DOHH2 (cell line): ENCODE measurements at regions not wholly inside any gene's neighbourhood (a gene's known extent, or its start where the extent isn't known, plus 50 kb on each side); places are given as distances from the start of the nearest gene placed in this dataset.

Source experiments
- H3F3A ChIP-seq: fragments of 200-600 bp; sonication (generic), shearing (Covaris generic); 2 replicates; pipeline ENCODE4 v1.6.0; 2016; ENCODE audit warnings: antibody characterized with exemption, mild to moderate bottlenecking; ENCODE audit not compliant: control insufficient read depth, insufficient read depth
- H3K27ac ChIP-seq: fragments of 200-600 bp; sonication (generic); 2 replicates; pipeline ENCODE4 v1.5.1; 2014; ENCODE audit warnings: low read depth, mild to moderate bottlenecking, low read length, moderate library complexity
- H3K27me3 ChIP-seq: fragments of 200-600 bp; sonication (generic); 2 replicates; pipeline ENCODE4 v1.6.1; 2014; ENCODE audit warnings: mild to moderate bottlenecking, low read length, mixed read lengths; ENCODE audit not compliant: control insufficient read depth
- H3K36me3 ChIP-seq: fragments of 200-600 bp; sonication (generic); 2 replicates; pipeline ENCODE4 v1.6.1; 2014; ENCODE audit warnings: mild to moderate bottlenecking, low read length, moderate library complexity, mixed read lengths; ENCODE audit not compliant: control insufficient read depth
- H3K4me1 ChIP-seq: fragments of 200-600 bp; sonication (generic); 2 replicates; pipeline ENCODE4 v1.6.1; 2014; ENCODE audit warnings: mild to moderate bottlenecking, low read length, mixed read lengths; ENCODE audit not compliant: control insufficient read depth
- H3K4me2 ChIP-seq: fragments of 200-600 bp; sonication (generic); 2 replicates; pipeline ENCODE4 v1.6.0; 2014; ENCODE audit warnings: mild to moderate bottlenecking, low read length, moderate library complexity
- H3K4me3 ChIP-seq: fragments of 200-600 bp; sonication (generic); 2 replicates; pipeline ENCODE4 v1.5.1; 2014; ENCODE audit warnings: mild to moderate bottlenecking, low read length, mixed read lengths
- H3K79me2 ChIP-seq: fragments of 200-600 bp; sonication (generic); 2 replicates; pipeline ENCODE4 v1.6.1; 2014; ENCODE audit warnings: mild to moderate bottlenecking, low read length, mixed read lengths; ENCODE audit not compliant: control insufficient read depth
- H3K9me2 ChIP-seq: fragments of 200-600 bp; sonication (generic); replicated peaks from 2 replicates; pipeline ENCODE4 v1.6.1; 2014; ENCODE audit warnings: mild to moderate bottlenecking, low read length, mixed read lengths; ENCODE audit not compliant: control insufficient read depth
- H3K9me3 ChIP-seq: fragments of 200-600 bp; sonication (generic); 2 replicates; pipeline ENCODE4 v1.6.1; 2014; ENCODE audit warnings: antibody characterized with exemption, low read length, mixed read lengths; ENCODE audit not compliant: control insufficient read depth, insufficient read depth
- H4K20me1 ChIP-seq: fragments of 200-600 bp; sonication (generic); 2 replicates; pipeline ENCODE4 v1.6.0; 2014; ENCODE audit warnings: low read depth, mild to moderate bottlenecking, antibody characterized with exemption, low read length, moderate library complexity; ENCODE audit not compliant: control insufficient read depth, insufficient read depth
- CTCF ChIP-seq: fragments of 200-600 bp; sonication (generic); IDR thresholded peaks from one replicate; pipeline ENCODE4 v1.5.1; 2014; ENCODE audit warnings: antibody characterized with exemption, mild to moderate bottlenecking, low read depth, low read length; ENCODE audit not compliant: poor library complexity, severe bottlenecking
- EZH2phosphoT487 ChIP-seq: fragments of 200-600 bp; sonication (generic); IDR thresholded peaks from 2 replicates; pipeline ENCODE4 v1.6.1; 2017; ENCODE audit warnings: borderline replicate concordance, mild to moderate bottlenecking, antibody characterized with exemption, low read length, moderate library complexity, mixed read lengths

GRCh38 chr2:181120625-181121024, 140.2 kb downstream of the UBE2E3 start:
- H3F3A ChIP-seq = no peaks in the 10 kb centered on the region

GRCh38 chr2:181121996-181122395, 141.6 kb downstream of the UBE2E3 start:
- Histone ChIP-seq H3F3A (no peaks in the 10 kb centered on the region), H3K79me2 (no peaks in the 10 kb centered on the region), H3K9me3 (no peaks in the 10 kb centered on the region), H4K20me1 (no peaks in the 10 kb centered on the region), H3K27ac (no peak overlapping the region), H3K4me3 (no peak overlapping the region), H3K4me1 (no peaks in the 10 kb centered on the region), H3K4me2 (no peak overlapping the region), H3K9me2 (no peaks in the 10 kb centered on the region), H3K27me3 (no peaks in the 10 kb centered on the region), H3K36me3 (no peaks in the 10 kb centered on the region)
- TF ChIP-seq EZH2phosphoT487 (no peak), CTCF (no peak)

More at GRCh38 chr2:181120625-181121024, 140.2 kb downstream of the UBE2E3 start:
- no peaks in the 10 kb centered on the region for H4K20me1 ChIP-seq
- no peak overlapping the region for H3K4me3 ChIP-seq
- H3K4me1 ChIP-seq = no peaks in the 10 kb centered on the region
- H3K79me2 ChIP-seq = no peaks in the 10 kb centered on the region
- no peaks in the 10 kb centered on the region for H3K27me3 ChIP-seq
- no peaks in the 10 kb centered on the region for H3K9me2 ChIP-seq
- H3K36me3 ChIP-seq = no peaks in the 10 kb centered on the region
- no peak overlapping the region for H3K27ac ChIP-seq
- TF ChIP-seq EZH2phosphoT487 (no peak), CTCF (no peak)
- no peaks in the 10 kb centered on the region for H3K9me3 ChIP-seq
- no peak overlapping the region for H3K4me2 ChIP-seq

GRCh38 chr2:181122601-181123000, 142.2 kb downstream of the UBE2E3 start:
- no peak for TF ChIP-seq EZH2phosphoT487
- no peak for TF ChIP-seq CTCF
- no peak overlapping the region for H3K27ac ChIP-seq
- no peaks in the 10 kb centered on the region for H3F3A ChIP-seq
- no peak overlapping the region for H3K4me2 ChIP-seq
- no peaks in the 10 kb centered on the region for H3K9me3 ChIP-seq
- H3K79me2 ChIP-seq = no peaks in the 10 kb centered on the region
- no peaks in the 10 kb centered on the region for H4K20me1 ChIP-seq
- H3K27me3 ChIP-seq = no peaks in the 10 kb centered on the region
- H3K36me3 ChIP-seq = no peaks in the 10 kb centered on the region
- no peaks in the 10 kb centered on the region for H3K9me2 ChIP-seq
- H3K4me3 ChIP-seq = no peak overlapping the region
- H3K4me1 ChIP-seq = no peaks in the 10 kb centered on the region

DNA sequence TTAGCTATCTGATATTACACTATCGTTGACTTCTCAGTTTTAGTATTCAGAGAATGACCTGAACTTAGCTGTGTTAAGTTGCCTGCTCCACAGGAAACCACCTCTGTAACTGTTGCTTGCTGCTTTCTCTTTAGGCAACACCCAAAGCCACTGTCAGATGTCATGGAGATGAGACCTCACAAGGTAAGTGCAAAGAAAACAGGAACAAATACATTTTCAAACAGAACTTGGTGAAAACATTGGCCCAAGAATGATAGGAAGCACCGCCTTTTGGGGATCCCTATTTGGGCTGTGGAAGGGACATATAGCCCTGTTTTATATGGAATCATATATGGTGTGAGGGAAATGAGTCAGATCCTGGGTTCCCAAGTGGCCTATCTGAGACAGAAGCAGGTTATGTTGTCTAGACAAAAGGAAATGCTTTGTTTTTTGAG, 143.4 kb downstream of the UBE2E3 start:
- no peak overlapping the region for H3K27ac ChIP-seq
- H3K36me3 ChIP-seq = no peaks in the 10 kb centered on the region
- H3K9me2 ChIP-seq = no peaks in the 10 kb centered on the region
- no peak for TF ChIP-seq CTCF
- no peak for TF ChIP-seq EZH2phosphoT487
- H3F3A ChIP-seq = no peaks in the 10 kb centered on the region
- H3K4me3 ChIP-seq = no peak overlapping the region
- H3K4me2 ChIP-seq = no peak overlapping the region
- H3K9me3 ChIP-seq = no peaks in the 10 kb centered on the region
- no peaks in the 10 kb centered on the region for H3K4me1 ChIP-seq
- no peaks in the 10 kb centered on the region for H3K27me3 ChIP-seq
- H3K79me2 ChIP-seq = no peaks in the 10 kb centered on the region
- H4K20me1 ChIP-seq = no peaks in the 10 kb centered on the region
